Uterus (tissue), 3 donors: ENCODE measurements at regions not wholly inside any gene's neighbourhood (a gene's known extent, or its start where the extent isn't known, plus 50 kb on each side); places are given as distances from the start of the nearest gene placed in this dataset.

Source experiments
- DNase-seq, 2 donors: peaks; one replicate each; pipeline ENCODE4 v3.0.0-alpha.2; 2019 to 2020
- H3K27ac ChIP-seq, 2 donors: fragments of 200-600 bp; sonication (generic); 1 replicate in 1 of 2; 2 replicates in 1 of 2; pipeline ENCODE4 v1.5.1; 2016 to 2018
- H3K27me3 ChIP-seq, 2 donors: fragments of 200-600 bp; sonication (generic); one replicate each; pipeline ENCODE4 v1.5.1; 2018 to 2019; ENCODE audit warnings: control low read depth in 1 of 2
- H3K36me3 ChIP-seq, 2 donors: fragments of 200-600 bp; sonication (generic); one replicate each; pipeline ENCODE4 v1.5.1; 2019; ENCODE audit warnings: control low read depth in 1 of 2
- H3K4me1 ChIP-seq, 2 donors: fragments of 200-600 bp; sonication (generic); one replicate each; pipeline ENCODE4 v1.5.1; 2018 to 2019; ENCODE audit warnings: control low read depth in 1 of 2
- H3K4me3 ChIP-seq, 2 donors: fragments of 200-600 bp; sonication (generic); 1 replicate in 1 of 2; 2 replicates in 1 of 2; pipeline ENCODE4 v1.5.1; 2018 to 2019; ENCODE audit warnings: mild to moderate bottlenecking in 1 of 2
- H3K9me3 ChIP-seq, 2 donors: fragments of 200-600 bp; sonication (generic); one replicate each; pipeline ENCODE4 v1.5.1; 2019; ENCODE audit warnings: control low read depth in 1 of 2
- POLR2A ChIP-seq, 2 donors: fragments of 450-650 bp; IDR thresholded peaks; one replicate each; pipeline ENCODE4 v1.6.1; 2016; ENCODE audit warnings: antibody characterized with exemption in 2 of 2, mild to moderate bottlenecking in 1 of 2, moderate library complexity in 1 of 2
- intact Hi-C: fragments of 100-400 bp; cut with DNase I; formaldehyde crosslinking; loops from one replicate; pipeline ENCODE4 v1.15.1; 2023; ENCODE audit warnings: low total_unique reads
- TF ChIP-seq, protein P1 (sequence below), 4 experiments: fragments of 200-600 bp in 2 of 4; fragments of 450-650 bp in 2 of 4; sonication (generic) in 2 of 4; IDR thresholded peaks; one replicate each; pipeline ENCODE4 v1.5.1; 2016 to 2019; ENCODE audit warnings: antibody characterized with exemption in 4 of 4, mild to moderate bottlenecking in 2 of 4, moderate library complexity in 1 of 4
- donor health status: DM: yes; HTN: yes; CAD: no.

DNA sequence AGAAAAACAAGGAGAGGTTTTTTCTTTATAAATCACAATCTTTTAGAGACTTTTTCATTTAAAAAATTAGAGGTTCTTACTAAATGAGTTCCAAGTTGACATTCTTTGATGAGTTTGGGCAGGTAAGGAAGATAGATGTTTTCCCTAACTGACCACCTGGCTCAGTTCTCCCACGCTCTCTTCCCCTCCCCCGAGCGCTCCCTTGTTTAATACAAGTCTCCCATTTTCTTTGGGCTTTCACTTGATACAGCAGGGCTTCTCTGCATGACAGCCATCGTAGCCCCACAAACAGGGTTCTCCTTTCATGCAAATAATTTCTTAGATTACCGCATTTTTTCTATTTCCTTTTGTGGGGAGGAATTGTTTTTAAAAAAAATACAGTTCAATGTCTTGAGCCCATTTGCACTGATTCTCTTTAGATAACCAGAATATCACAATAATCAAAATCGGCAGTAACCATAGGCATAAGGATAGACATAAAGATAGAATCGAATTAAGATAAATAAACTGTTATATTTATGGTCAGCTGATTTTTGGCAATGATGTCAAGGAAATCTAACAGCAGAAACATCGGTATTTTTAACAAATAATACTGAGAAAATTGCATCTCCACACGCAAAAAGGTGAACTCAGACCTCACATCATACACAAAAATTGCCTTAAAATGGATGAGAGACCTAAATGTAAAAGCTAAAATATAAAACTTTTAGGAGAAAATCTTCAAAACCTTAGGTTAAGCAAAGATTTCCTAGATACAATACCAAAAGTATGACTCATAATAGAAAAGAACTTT, 325.4 kb downstream of the PIK3R1 start:
- intact Hi-C loops: no loop called here
- no peaks in the 10 kb centered on the region for H3K9me3 ChIP-seq
- no peaks in the 10 kb centered on the region for H3K27me3 ChIP-seq
- H3K36me3 ChIP-seq: no peaks in the 10 kb centered on the region
- no peak for TF ChIP-seq POLR2A (IDR thresholded peaks at IDR 0.05)
- TF ChIP-seq, protein P1, sequence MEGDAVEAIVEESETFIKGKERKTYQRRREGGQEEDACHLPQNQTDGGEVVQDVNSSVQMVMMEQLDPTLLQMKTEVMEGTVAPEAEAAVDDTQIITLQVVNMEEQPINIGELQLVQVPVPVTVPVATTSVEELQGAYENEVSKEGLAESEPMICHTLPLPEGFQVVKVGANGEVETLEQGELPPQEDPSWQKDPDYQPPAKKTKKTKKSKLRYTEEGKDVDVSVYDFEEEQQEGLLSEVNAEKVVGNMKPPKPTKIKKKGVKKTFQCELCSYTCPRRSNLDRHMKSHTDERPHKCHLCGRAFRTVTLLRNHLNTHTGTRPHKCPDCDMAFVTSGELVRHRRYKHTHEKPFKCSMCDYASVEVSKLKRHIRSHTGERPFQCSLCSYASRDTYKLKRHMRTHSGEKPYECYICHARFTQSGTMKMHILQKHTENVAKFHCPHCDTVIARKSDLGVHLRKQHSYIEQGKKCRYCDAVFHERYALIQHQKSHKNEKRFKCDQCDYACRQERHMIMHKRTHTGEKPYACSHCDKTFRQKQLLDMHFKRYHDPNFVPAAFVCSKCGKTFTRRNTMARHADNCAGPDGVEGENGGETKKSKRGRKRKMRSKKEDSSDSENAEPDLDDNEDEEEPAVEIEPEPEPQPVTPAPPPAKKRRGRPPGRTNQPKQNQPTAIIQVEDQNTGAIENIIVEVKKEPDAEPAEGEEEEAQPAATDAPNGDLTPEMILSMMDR (IDR thresholded peaks at IDR 0.05): no peak
- H3K4me3 ChIP-seq: no peak overlapping the region
- no peak for DNase-seq
- no peak overlapping the region for H3K27ac ChIP-seq
- H3K4me1 ChIP-seq: peaks cover 0 to 3% of the 10 kb centered on the region in 2 donors

DNA sequence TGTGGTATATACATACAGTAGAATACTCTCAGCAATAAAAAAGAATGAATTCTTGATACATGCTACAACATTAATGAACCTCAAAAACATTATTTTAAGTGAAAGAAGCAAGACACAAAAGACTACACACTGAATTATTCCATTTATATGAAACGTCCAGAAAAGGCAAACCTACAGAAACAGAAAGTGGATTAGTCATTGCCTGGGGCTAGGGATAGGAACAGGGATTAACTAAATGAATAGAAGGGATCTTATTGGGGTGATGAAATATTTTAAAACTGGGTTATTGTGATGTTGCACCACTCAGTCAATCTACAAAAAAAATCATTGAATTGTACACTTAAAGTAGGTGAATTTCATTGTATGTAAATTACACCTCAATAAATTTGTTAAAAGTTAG, 326.7 kb downstream of the PIK3R1 start:
- H3K27ac ChIP-seq: peak overlapping the region; percentile 80 to 85
- TF ChIP-seq, protein P1 (IDR thresholded peaks at IDR 0.05): no peak
- TF ChIP-seq POLR2A (IDR thresholded peaks at IDR 0.05): no peak
- peaks cover 0 to 3% of the 10 kb centered on the region in 2 donors for H3K4me1 ChIP-seq
- H3K9me3 ChIP-seq: no peaks in the 10 kb centered on the region
- H3K4me3 ChIP-seq: no peak overlapping the region
- no peak for DNase-seq
- H3K36me3 ChIP-seq: no peaks in the 10 kb centered on the region
- H3K27me3 ChIP-seq: no peaks in the 10 kb centered on the region
- intact Hi-C loops: no loop called here

DNA sequence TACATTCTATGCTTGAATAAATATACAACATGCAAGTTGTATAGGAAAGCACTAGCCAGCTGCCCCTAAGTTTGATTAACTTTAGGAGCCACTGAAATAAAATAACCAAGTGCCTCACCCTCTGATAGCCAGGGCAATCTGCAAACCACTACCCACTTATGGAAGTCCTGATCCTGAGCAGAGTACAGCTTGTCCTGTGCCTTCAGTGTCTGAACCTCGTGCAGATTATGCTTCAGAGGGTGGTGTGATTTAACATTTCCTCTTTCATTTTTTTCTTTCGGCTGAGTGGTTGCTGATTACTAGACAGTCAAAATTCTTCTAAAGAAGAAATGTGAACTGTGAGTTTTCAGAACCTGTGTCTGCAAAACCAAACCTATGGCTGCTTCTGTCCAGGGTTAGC, 327.7 kb downstream of the PIK3R1 start:
- peaks cover 0 to under 1% of the 10 kb centered on the region in 2 donors for H3K4me1 ChIP-seq
- H3K36me3 ChIP-seq: no peaks in the 10 kb centered on the region
- no peaks in the 10 kb centered on the region for H3K27me3 ChIP-seq
- no peak overlapping the region for H3K4me3 ChIP-seq
- intact Hi-C loops: no loop called here
- DNase-seq: no peak
- no peak for TF ChIP-seq POLR2A (IDR thresholded peaks at IDR 0.05)
- TF ChIP-seq, protein P1 (IDR thresholded peaks at IDR 0.05): no peak
- H3K27ac ChIP-seq: peak overlapping the region; percentile 80 to 85
- no peaks in the 10 kb centered on the region for H3K9me3 ChIP-seq

DNA sequence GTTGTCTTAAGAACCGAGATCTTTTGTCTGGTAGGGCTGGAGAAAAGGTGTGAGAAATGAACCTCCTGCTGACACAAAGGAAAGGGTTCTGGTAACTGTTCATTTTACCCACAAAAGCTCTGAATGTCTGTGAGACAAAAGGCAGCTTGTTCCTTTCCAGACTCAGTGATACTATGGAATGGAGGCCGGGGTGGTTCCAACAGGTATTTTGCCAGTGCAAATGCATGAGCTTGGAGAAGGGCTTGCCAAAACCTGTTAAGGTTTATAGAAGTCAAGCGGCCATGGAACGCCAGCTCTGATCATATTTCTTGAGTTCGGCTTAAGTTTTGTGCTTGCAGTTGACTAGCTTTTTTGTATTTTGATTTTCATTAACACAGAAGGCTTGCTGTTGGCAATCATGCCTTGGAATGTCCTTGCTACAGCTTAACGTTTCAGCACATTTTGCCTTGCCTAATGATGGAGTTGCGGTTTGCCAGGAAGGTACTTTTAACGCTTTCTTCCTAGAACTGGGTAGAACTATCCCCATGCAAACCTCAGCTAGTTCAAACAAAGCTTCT, 328.6 kb downstream of the PIK3R1 start:
- Histone ChIP-seq H3K9me3 (no peaks in the 10 kb centered on the region), H3K4me3 (no peak overlapping the region), H3K4me1 (no peaks in the 10 kb centered on the region), H3K36me3 (no peaks in the 10 kb centered on the region), H3K27me3 (no peaks in the 10 kb centered on the region), H3K27ac (peak overlapping the region; percentile 80 to 85)
- DNase-seq: no peak
- TF ChIP-seq, protein P1 (IDR thresholded peaks at IDR 0.05): no peak
- no peak for TF ChIP-seq POLR2A (IDR thresholded peaks at IDR 0.05)
- intact Hi-C loops: no loop called here
